ENCODE measurements at regions not wholly inside any gene's neighbourhood (a gene's known extent, or its start where the extent isn't known, plus 50 kb on each side); places are given as distances from the start of the nearest gene placed in this dataset.
"Not testable (repeated sequence)": the region's sequence is repeated elsewhere in the genome, so short reads cannot be mapped to it uniquely, and the experiment has no call there.

- DNase-seq: not testable (repeated sequence)
Observed at GRCh38 chr7:24396387-24396786, 112.4 kb downstream of the NPY start.

DNA sequence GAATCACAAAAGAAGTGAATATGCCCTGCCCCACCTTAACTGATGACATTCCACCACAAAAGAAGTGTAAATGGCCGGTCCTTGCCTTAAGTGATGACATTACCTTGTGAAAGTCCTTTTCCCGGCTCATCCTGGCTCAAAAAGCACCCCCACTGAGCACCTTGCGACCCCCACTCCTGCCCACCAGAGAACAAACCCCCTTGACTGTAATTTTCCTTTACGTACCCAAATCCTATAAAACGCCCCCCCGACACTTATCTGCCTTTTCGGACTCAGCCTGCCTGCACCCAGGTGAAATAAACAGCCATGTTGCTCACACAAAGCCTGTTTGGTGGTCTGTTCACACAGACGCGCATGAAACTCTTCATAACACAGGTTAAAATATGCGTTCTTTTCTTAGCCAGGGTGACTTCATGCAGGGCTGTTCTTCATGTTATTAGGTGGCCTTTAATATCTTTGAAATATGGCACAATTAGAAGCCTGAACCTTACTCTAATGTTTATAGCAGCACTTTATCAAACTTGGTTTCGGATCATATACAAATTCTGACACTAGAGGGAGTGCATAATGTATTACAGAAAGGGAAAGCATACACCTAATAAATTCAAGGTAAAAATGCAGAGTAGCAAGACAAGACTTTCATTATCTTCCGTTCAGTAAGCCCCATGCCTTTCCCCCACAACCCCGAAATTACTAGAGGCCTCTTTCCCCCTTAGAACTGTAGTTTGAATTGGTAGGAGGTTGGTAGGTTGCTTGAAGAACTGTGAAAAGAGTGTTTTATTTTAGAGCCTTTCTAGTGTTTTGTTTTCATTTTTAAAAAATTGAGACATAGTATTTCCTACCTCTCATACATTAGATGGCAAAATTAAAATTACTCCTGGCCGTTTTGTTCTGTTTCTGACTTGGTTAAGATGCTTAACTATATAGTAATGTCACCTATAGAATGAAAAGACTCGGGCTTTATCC, 117.9 kb downstream of the NPY start:
- peak; percentile 39 to 62 for DNase-seq

DNA sequence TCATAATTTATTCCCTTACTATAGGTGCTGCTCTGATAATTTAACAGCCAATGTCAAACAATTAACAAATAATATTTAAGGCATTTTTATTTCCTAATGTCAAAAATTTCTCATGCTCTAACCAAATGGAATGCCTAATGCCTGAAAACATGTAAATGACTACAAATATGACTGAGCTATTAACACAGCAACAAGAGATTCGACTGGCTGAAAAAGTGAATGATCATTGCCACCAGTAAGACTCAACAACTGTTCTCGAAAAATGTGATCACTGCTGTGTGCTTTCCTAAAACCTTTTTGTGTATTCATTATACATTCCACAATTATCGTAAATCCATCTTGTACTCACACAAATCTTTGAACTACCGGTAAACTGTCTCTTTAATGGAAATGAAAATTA, 118.7 kb downstream of the NPY start:
- no peak for DNase-seq

GRCh38 chr7:24403557-24403956, 119.6 kb downstream of the NPY start:
- DNase-seq: no peak

- DNase-seq: no peak
Observed at GRCh38 chr7:24404315-24404714, 120.3 kb downstream of the NPY start.

DNA sequence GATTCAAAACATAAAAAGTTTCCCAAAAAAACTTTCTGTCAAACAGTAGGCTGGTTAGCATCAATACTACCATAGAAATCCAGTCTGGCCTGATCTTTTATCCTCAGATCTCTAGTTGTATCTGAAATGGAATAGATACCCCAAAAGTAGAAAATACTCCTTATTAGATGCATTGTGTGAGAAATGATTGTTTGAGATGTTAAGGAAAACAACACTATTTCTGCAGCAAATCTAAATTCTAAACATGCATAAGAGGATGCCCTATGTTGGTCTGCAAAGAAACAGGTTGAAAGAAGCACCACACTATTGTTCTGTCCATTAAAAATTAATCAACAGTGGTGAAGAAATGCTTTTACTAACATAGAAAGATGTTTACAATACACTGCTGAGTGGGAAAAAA, 121.0 kb downstream of the NPY start:
- no peak for DNase-seq

DNA sequence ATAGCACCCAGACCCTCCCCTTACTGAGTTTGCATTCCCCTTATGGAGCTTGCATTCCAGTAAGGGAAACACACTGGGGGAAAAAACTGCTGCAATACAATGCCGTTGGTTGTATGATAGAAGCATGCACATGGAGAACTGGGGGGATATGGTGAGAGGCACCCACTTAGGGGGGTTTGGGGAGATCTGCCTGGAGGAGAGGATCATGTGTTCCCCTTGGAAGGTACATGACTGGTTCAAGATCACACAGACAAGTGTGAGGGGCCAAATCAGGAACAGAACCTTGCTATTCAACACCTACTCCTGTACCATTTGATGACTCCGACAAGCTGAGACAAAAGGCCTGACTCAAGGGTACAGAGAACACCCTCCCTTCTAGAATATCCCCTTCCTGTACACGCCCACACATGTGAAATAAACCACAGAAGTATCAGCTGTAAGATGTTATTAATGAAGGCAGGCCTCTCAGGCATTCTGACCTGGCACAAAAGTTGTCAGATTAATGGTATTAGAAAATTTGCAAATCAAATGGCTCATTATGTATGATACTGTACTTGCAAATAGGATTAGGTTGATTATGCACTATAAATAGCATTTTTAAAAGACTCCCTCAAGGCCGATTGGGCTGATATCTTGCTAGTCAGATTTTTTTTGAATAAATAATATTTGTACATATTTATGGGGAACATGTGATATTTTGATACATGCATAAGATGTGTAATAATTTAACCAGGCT, 122.2 kb downstream of the NPY start:
- DNase-seq: no peak

GRCh38 chr7:24406789-24407299, 122.9 kb downstream of the NPY start:
- DNase-seq: no peak

GRCh38 chr7:24407965-24408364, 124.0 kb downstream of the NPY start:
- no peak for DNase-seq

- DNase-seq: no peak
Observed at GRCh38 chr7:24408798-24409430, 124.9 kb downstream of the NPY start.

GRCh38 chr7:24409431-24410024, 125.5 kb downstream of the NPY start:
- no peak for DNase-seq

DNA sequence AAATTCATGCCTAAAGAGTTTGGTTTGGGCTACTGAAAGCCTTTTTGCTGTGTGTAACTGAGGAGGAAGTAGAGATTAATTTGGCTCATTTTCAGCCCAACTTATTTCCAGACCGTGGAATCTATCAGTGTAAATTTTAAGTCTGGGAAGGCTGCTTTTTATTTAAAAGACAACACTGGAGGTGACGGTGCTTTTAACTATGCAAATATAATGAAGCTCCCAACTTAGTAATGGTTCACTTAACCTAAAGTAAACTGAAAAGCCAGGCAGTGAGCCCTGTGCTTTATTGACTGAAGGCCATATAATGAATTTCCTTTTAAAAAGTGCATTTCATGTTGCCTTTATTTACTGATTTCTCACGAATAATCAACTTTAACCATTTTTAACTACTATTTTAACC, 127.2 kb downstream of the NPY start:
- DNase-seq: peak in 1 of 2 experiments; percentile 30

- no peak for DNase-seq
Observed at GRCh38 chr7:24417526-24418120, 133.6 kb downstream of the NPY start.

- DNase-seq: peak in 1 of 2 experiments; percentile 13
Observed at GRCh38 chr7:24419077-24419476, 135.1 kb downstream of the NPY start.

- no peak for DNase-seq
Observed at GRCh38 chr7:24419511-24419910, 135.5 kb downstream of the NPY start.

DNA sequence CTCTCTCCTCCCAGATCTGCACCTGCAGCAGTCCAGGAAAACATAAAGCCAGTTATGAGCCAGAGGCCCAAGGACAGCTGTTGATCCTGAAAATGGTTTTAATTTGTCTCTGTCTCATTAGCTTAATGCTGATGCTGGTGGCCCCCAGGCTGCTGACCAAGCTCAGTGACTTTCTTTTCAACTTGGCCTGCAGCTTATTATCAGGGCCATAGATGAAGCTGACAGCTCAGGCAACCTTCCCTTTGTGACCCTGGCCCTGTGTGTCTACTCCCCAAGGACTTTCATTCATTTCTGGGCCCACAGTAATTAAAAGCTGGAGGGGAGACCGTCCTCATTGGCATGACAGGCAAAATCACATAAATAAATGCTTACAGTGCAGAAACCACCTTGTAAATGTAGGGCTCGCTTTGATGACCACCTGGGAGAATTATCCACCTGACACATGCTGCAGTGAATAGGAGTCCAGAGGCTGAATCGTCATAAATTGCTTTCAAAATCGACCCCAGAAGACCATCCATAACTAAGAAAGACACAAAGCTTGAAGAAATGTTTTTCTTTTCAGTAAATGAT, 138.5 kb downstream of the NPY start:
- no peak for DNase-seq

DNA sequence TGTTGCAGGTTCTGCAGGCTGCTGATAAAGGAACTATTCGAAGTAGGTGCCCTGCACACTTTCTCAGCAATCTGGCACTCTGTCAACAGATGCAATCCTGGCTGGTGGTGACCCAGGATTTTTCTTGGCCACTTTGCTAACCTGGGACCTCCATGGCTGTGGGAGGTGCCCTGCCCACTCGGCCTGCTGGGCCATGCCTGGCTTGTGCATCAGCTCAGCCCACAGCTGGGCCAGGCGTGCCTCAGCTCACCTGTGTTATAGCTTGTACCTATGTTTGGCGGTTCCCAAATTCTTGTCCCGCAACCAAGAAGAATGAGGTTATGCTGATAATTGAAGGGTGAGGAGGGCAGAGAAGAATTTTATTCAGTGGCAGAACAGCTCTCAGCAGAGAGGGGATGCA, 141.7 kb downstream of the NPY start:
- no peak for DNase-seq

DNA sequence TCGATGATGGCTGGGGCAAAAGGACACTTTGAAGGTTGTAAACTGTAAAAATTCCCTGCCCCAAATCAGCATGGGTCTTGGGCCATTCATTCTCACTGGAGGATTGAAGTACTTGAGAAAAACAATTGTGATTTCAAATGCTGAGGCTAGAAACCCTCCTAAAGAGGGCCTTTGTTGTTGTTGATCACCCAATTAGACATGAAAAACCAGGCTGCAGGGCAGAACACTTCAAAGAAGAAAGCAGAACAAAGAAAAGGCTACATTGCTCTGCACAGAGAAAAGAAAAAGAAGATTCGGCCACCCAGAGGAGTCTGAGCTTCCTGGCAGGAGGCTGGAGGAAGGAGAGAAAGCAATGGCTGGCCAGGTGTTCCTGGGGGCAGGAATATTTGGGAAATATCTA, 143.1 kb downstream of the NPY start:
- no peak for DNase-seq

- DNase-seq: no peak
Observed at GRCh38 chr7:24428676-24429075, 144.6 kb upstream of the PALS2 start.

DNA sequence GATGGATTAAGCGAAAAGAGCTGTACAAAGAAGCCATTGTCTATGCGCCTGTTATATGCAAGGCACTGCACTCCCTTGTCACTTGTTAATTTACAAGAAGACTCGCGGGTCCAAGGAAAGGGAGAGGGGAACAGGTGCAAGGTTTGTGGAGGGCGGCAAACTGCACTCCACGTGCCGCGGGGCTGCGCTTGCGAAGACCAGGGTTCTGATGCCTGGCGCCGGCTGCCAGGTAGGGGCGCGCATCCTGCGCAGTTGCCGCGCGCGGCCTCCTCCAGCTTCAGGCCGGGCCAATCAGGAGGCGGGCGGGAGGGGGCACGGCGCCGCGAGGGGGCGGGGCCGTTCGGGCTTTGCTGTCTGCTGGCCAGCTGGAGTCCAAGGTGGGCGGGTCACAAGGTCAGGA, 140.6 kb upstream of the PALS2 start:
- no peak for DNase-seq

DNA sequence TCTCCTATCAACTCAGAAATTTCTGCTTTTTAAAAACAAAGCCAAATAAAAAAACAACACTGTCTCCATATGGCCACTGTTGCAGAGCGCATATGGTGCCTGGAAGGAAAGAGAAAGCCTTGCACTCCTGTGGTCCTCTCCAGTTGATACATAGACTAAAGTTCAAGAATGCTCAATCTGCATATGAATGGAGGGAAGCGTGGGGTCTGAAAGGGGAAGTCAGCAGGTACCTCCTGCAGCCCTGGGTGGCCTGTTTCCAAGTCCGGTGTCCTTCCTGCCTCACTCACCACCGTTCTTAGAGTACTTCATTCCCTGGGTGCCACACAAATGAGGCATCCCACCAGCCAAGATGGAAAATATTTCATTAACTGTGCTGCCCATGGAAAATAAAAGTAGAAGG, 138.3 kb upstream of the PALS2 start:
- no peak for DNase-seq
